ENCODE measurements at regions not wholly inside any gene's neighbourhood (a gene's known extent, or its start where the extent isn't known, plus 50 kb on each side); places are given as distances from the start of the nearest gene placed in this dataset.
A peak's percentile ranks its signal among the peaks of the same experiment; 100 is the strongest.

GRCh38 chr12:107925125-107925524 lies 150.6 kb downstream of the ASCL4 start:
- Histone ChIP-seq H3K9me3 (ENCODE audit: insufficient read depth, low read length) (no peaks in the 10 kb centered on the region), H4K20me1 (ENCODE audit: insufficient read depth, low read length) (no peaks in the 10 kb centered on the region), H3K4me1 (ENCODE audit: low read length) (no peaks in the 10 kb centered on the region), H3K4me2 (ENCODE audit: low read length) (no peak overlapping the region), H3K4me3 (ENCODE audit: low read length) (no peak overlapping the region), H3K27me3 (ENCODE audit: low read depth, low read length) (peaks cover 20% of the 10 kb centered on the region), H3K36me3 (replicated peaks; ENCODE audit: low read depth, low read length) (no peaks in the 10 kb centered on the region), H2AFZ (ENCODE audit: low read depth, low read length) (no peak overlapping the region), H3K9ac (ENCODE audit: low read length) (no peak overlapping the region), H3K79me2 (ENCODE audit: low read length) (no peaks in the 10 kb centered on the region), H3K27ac (ENCODE audit: low read length) (no peak overlapping the region)
- TF ChIP-seq CTCF (IDR thresholded peaks at IDR 0.05; ENCODE audit: low read depth, low read length) (no peak), EZH2phosphoT487 (IDR thresholded peaks at IDR 0.05; ENCODE audit: low read depth) (no peak)

GRCh38 chr12:107929436-107929835 lies 154.9 kb downstream of the ASCL4 start:
- 0 out of 2 replicates have a peak, but pooled peaks cover 4% of the 10 kb centered on the region for H3K4me1 ChIP-seq (ENCODE audit: low read length)
- peak overlapping the region; percentile 58 for H2AFZ ChIP-seq (ENCODE audit: low read depth, low read length)
- H4K20me1 ChIP-seq (ENCODE audit: insufficient read depth, low read length): no peaks in the 10 kb centered on the region
- no peak overlapping the region for H3K27ac ChIP-seq (ENCODE audit: low read length)
- no peak overlapping the region for H3K9ac ChIP-seq (ENCODE audit: low read length)
- H3K27me3 ChIP-seq (ENCODE audit: low read depth, low read length): peaks cover 41% of the 10 kb centered on the region
- H3K36me3 ChIP-seq (replicated peaks; ENCODE audit: low read depth, low read length): no peaks in the 10 kb centered on the region
- H3K79me2 ChIP-seq (ENCODE audit: low read length): no peaks in the 10 kb centered on the region
- peak overlapping the region; percentile 63 for H3K4me3 ChIP-seq (ENCODE audit: low read length)
- H3K4me2 ChIP-seq (ENCODE audit: low read length): peak overlapping the region; percentile 58
- TF ChIP-seq EZH2phosphoT487 (IDR thresholded peaks at IDR 0.05; ENCODE audit: low read depth) (no peak), CTCF (IDR thresholded peaks at IDR 0.05; ENCODE audit: low read depth, low read length) (peak; percentile 74)
- H3K9me3 ChIP-seq (ENCODE audit: insufficient read depth, low read length): no peaks in the 10 kb centered on the region

- H4K20me1 ChIP-seq (ENCODE audit: insufficient read depth, low read length): no peaks in the 10 kb centered on the region
- H2AFZ ChIP-seq (ENCODE audit: low read depth, low read length): no peak overlapping the region
- H3K27me3 ChIP-seq (ENCODE audit: low read depth, low read length): peaks cover 48% of the 10 kb centered on the region
- no peak overlapping the region for H3K4me2 ChIP-seq (ENCODE audit: low read length)
- no peak overlapping the region for H3K4me3 ChIP-seq (ENCODE audit: low read length)
- no peaks in the 10 kb centered on the region for H3K36me3 ChIP-seq (replicated peaks; ENCODE audit: low read depth, low read length)
- no peaks in the 10 kb centered on the region for H3K9me3 ChIP-seq (ENCODE audit: insufficient read depth, low read length)
- no peaks in the 10 kb centered on the region for H3K79me2 ChIP-seq (ENCODE audit: low read length)
- H3K27ac ChIP-seq (ENCODE audit: low read length): no peak overlapping the region
- TF ChIP-seq CTCF (IDR thresholded peaks at IDR 0.05; ENCODE audit: low read depth, low read length) (no peak), EZH2phosphoT487 (IDR thresholded peaks at IDR 0.05; ENCODE audit: low read depth) (no peak)
- no peak overlapping the region for H3K9ac ChIP-seq (ENCODE audit: low read length)
- 0 out of 2 replicates have a peak, but pooled peaks cover 4% of the 10 kb centered on the region for H3K4me1 ChIP-seq (ENCODE audit: low read length)
Observed at GRCh38 chr12:107931761-107932160, 157.3 kb downstream of the ASCL4 start.

- no peak overlapping the region for H3K4me2 ChIP-seq (ENCODE audit: low read length)
- H3K79me2 ChIP-seq (ENCODE audit: low read length): no peaks in the 10 kb centered on the region
- no peak overlapping the region for H3K27ac ChIP-seq (ENCODE audit: low read length)
- no peaks in the 10 kb centered on the region for H3K9me3 ChIP-seq (ENCODE audit: insufficient read depth, low read length)
- no peak for TF ChIP-seq CTCF (IDR thresholded peaks at IDR 0.05; ENCODE audit: low read depth, low read length)
- no peak for TF ChIP-seq EZH2phosphoT487 (IDR thresholded peaks at IDR 0.05; ENCODE audit: low read depth)
- no peak overlapping the region for H3K4me3 ChIP-seq (ENCODE audit: low read length)
- H3K27me3 ChIP-seq (ENCODE audit: low read depth, low read length): peaks cover 66% of the 10 kb centered on the region
- H2AFZ ChIP-seq (ENCODE audit: low read depth, low read length): no peak overlapping the region
- no peaks in the 10 kb centered on the region for H3K4me1 ChIP-seq (ENCODE audit: low read length)
- H3K9ac ChIP-seq (ENCODE audit: low read length): no peak overlapping the region
- H3K36me3 ChIP-seq (replicated peaks; ENCODE audit: low read depth, low read length): no peaks in the 10 kb centered on the region
- H4K20me1 ChIP-seq (ENCODE audit: insufficient read depth, low read length): no peaks in the 10 kb centered on the region
Observed at GRCh38 chr12:107938446-107938845, 163.9 kb downstream of the ASCL4 start.
